Suprapubic skin (tissue), 4 donors: ENCODE measurements at regions not wholly inside any gene's neighbourhood (a gene's known extent, or its start where the extent isn't known, plus 50 kb on each side); places are given as distances from the start of the nearest gene placed in this dataset.

ENCODE experiments used
- CTCF ChIP-seq, 2 donors: fragments of 200-600 bp in 1 of 2; fragments of 450-650 bp in 1 of 2; sonication (generic) in 1 of 2; IDR thresholded peaks; one replicate each; pipeline ENCODE4 v1.5.1; 2016 to 2019; ENCODE audit warnings: antibody characterized with exemption in 2 of 2, mild to moderate bottlenecking in 1 of 2, moderate library complexity in 1 of 2
- POLR2A ChIP-seq, 2 donors: fragments of 450-650 bp; IDR thresholded peaks; one replicate each; pipeline ENCODE4 v1.6.1; 2017; ENCODE audit warnings: antibody characterized with exemption in 2 of 2, mild to moderate bottlenecking in 2 of 2, moderate library complexity in 2 of 2
- POLR2AphosphoS5 ChIP-seq, 3 donors: sonication (generic); formaldehyde crosslinking; IDR thresholded peaks; one replicate each; pipeline ENCODE4 v1.6.1; 2017; ENCODE audit warnings: antibody characterized with exemption in 3 of 3

GRCh38 chr3:166499636-166500035 is 662.4 kb upstream of the BCHE start:
- TF ChIP-seq POLR2AphosphoS5 (IDR thresholded peaks at IDR 0.05) (no peak), CTCF (IDR thresholded peaks at IDR 0.05) (no peak), POLR2A (IDR thresholded peaks at IDR 0.05) (no peak)
